ENCODE measurements at regions not wholly inside any gene's neighbourhood (a gene's known extent, or its start where the extent isn't known, plus 50 kb on each side); places are given as distances from the start of the nearest gene placed in this dataset.

DNA sequence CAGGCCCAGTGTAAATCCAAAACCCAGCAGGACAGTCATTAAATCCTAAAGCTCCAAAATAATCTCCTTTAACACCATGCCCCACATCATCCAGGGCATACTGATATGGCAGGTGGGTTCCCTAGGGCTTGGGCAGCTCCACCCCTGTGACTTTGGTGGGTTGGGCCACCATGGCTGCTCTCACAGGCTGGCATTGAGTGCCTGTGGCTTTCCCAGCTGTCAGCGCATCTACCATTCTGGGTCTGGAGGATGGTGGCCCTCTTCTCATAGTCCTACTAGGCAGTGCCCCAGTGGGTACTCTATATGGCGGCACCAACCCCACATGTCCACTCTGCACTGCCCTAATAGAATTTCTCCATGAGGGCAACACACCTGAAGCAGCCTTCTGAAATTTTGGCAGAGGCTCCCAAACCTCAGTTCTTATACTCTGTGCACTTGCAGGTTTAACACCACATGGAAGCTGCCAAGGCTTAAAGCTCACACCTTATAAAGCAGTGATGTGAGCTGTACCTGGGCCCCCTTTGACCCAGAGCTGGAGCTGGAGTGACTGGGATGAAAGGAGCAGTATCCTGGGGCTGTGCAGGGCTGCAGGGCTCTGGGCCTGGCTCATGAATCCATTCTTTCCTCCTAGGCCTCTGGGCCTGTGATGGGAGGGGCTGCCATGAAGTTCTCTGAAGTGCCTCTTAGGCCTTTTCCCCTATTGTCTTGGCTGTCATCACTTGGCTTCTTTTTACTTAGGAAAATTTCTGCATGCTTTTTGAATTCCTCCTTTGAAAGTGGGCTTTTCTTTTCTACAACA is 765.5 kb upstream of the EPHA7 start:
- Histone ChIP-seq H3K27me3 (no peaks in the 10 kb centered on the region), H3K36me3 (replicated peaks in 1 of 2) (no peaks in the 10 kb centered on the region), H3K4me1 (replicated peaks in 1 of 2) (no peaks in the 10 kb centered on the region), H3K27ac (no peak overlapping the region), H3K9me3 (replicated peaks in 1 of 3) (no peaks in the 10 kb centered on the region), H3K4me3 (no peak overlapping the region)
- no peak for DNase-seq
- intact Hi-C loops (cut with DNase I) = no loop called here
- TF ChIP-seq, protein P1, sequence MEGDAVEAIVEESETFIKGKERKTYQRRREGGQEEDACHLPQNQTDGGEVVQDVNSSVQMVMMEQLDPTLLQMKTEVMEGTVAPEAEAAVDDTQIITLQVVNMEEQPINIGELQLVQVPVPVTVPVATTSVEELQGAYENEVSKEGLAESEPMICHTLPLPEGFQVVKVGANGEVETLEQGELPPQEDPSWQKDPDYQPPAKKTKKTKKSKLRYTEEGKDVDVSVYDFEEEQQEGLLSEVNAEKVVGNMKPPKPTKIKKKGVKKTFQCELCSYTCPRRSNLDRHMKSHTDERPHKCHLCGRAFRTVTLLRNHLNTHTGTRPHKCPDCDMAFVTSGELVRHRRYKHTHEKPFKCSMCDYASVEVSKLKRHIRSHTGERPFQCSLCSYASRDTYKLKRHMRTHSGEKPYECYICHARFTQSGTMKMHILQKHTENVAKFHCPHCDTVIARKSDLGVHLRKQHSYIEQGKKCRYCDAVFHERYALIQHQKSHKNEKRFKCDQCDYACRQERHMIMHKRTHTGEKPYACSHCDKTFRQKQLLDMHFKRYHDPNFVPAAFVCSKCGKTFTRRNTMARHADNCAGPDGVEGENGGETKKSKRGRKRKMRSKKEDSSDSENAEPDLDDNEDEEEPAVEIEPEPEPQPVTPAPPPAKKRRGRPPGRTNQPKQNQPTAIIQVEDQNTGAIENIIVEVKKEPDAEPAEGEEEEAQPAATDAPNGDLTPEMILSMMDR (IDR thresholded peaks at IDR 0.05) = no peak
- no peak for TF ChIP-seq POLR2A (IDR thresholded peaks at IDR 0.05)
- 75 to 97% (median 88%) methylated on average over 1 to 2 of the region's 2 CpGs for WGBS, 4 donors

DNA sequence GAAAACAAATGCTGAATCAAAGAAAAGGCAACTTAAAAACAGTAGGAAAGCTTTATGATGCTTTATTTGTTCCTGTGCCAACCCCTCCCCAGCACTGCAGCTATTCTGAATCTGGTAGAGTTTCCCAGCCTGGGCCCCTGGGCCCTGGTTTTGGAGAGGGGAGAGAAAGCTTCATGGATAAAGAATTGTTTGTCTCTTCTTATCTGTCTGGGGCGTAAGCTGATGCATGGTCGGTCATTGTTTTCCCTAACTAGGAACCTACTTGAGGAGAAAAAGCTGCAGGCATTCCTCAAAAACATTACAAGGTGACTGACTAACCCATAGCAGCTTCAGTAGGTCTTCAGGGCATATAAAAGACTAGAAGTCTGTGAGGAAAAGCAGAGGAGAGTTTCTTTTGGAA is 758.1 kb upstream of the EPHA7 start:
- no peaks in the 10 kb centered on the region for H3K9me3 ChIP-seq (replicated peaks in 1 of 3)
- no peaks in the 10 kb centered on the region for H3K36me3 ChIP-seq (replicated peaks in 1 of 2)
- TF ChIP-seq, protein P1 (IDR thresholded peaks at IDR 0.05) = no peak
- no peak for TF ChIP-seq POLR2A (IDR thresholded peaks at IDR 0.05)
- 32 to 53% (median 41%) methylated on average over 2 of the region's 2 CpGs for WGBS, 4 donors
- no peaks in the 10 kb centered on the region for H3K4me1 ChIP-seq (replicated peaks in 1 of 2)
- no peak overlapping the region for H3K4me3 ChIP-seq
- intact Hi-C loops (cut with DNase I) = no loop called here
- H3K27ac ChIP-seq = no peak overlapping the region
- DNase-seq = no peak
- H3K27me3 ChIP-seq = no peaks in the 10 kb centered on the region

GRCh38 chr6:94175465-94175864 is 756.1 kb upstream of the EPHA7 start:
- Histone ChIP-seq H3K9me3 (replicated peaks in 1 of 3) (no peaks in the 10 kb centered on the region), H3K4me1 (replicated peaks in 1 of 2) (no peaks in the 10 kb centered on the region), H3K27ac (no peak overlapping the region), H3K4me3 (no peak overlapping the region), H3K27me3 (no peaks in the 10 kb centered on the region), H3K36me3 (replicated peaks in 1 of 2) (no peaks in the 10 kb centered on the region)
- DNase-seq = no peak
- 40 to 50% (median 46%) methylated on average over 2 of the region's 2 CpGs for WGBS, 4 donors
- TF ChIP-seq, protein P1 (IDR thresholded peaks at IDR 0.05) = no peak
- TF ChIP-seq POLR2A (IDR thresholded peaks at IDR 0.05) = no peak
- intact Hi-C loops (cut with DNase I) = no loop called here

- Histone ChIP-seq H3K27me3 (no peaks in the 10 kb centered on the region), H3K27ac (no peak overlapping the region), H3K36me3 (replicated peaks in 1 of 2) (no peaks in the 10 kb centered on the region), H3K9me3 (replicated peaks in 1 of 3) (no peaks in the 10 kb centered on the region), H3K4me3 (no peak overlapping the region), H3K4me1 (replicated peaks in 1 of 2) (no peaks in the 10 kb centered on the region)
- DNase-seq = no peak
- intact Hi-C loops (cut with DNase I) = no loop called here
- TF ChIP-seq, protein P1 (IDR thresholded peaks at IDR 0.05) = no peak
- TF ChIP-seq POLR2A (IDR thresholded peaks at IDR 0.05) = no peak
- WGBS, 4 donors = 71 to 86% (median 80%) methylated on average over 1 of the region's 1 CpG
Measured at GRCh38 chr6:94163877-94164276, 744.5 kb upstream of the EPHA7 start.

Data from adrenal gland (tissue), 9 donors.